Panc1 (cell line): ENCODE measurements at regions not wholly inside any gene's neighbourhood (a gene's known extent, or its start where the extent isn't known, plus 50 kb on each side); places are given as distances from the start of the nearest gene placed in this dataset.

Experiments used
- POLR2AphosphoS5 ChIP-seq: IDR thresholded peaks from 2 replicates; pipeline ENCODE4 v1.6.1; 2012; ENCODE audit warnings: mild to moderate bottlenecking, low read depth, low read length, moderate library complexity
- TCF7L2 ChIP-seq: IDR thresholded peaks from 2 replicates; pipeline ENCODE4 v1.6.1; 2011; ENCODE audit warnings: mild to moderate bottlenecking, low read depth, low read length, inconsistent platforms
- TF ChIP-seq, protein P1 (sequence below): fragments of 450-650 bp; IDR thresholded peaks from 2 replicates; pipeline ENCODE4 v1.5.1; 2017; ENCODE audit warnings: mild to moderate bottlenecking
- TF ChIP-seq, protein P2 (sequence below), 2 experiments: IDR thresholded peaks; 2 replicates each; pipeline ENCODE4 v1.6.1; 2011 to 2012; ENCODE audit warnings: low read depth in 2 of 2, control low read depth in 1 of 2, low read length in 1 of 2, mild to moderate bottlenecking in 1 of 2, moderate library complexity in 1 of 2; ENCODE audit not compliant: insufficient read depth in 1 of 2

DNA sequence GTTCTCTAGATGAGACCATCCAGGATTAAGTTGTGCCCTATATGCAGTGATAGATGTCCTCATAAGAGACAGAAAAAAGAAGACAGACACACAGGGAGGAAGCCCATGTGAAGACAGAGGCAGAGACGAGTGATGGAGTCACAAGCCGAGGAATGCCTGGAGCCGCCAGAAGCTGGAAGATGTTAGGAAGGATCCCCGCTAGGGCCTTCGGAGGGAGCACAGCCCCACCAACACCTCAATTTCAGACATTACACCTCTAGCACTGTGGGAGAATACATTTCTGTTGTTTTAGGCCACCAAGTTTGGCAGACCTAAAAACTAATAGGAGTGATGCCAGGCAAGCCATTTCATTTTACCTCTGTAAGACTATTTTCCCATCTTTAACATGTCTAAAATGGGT, 458.5 kb downstream of the MED13L start:
- TF ChIP-seq, protein P1, sequence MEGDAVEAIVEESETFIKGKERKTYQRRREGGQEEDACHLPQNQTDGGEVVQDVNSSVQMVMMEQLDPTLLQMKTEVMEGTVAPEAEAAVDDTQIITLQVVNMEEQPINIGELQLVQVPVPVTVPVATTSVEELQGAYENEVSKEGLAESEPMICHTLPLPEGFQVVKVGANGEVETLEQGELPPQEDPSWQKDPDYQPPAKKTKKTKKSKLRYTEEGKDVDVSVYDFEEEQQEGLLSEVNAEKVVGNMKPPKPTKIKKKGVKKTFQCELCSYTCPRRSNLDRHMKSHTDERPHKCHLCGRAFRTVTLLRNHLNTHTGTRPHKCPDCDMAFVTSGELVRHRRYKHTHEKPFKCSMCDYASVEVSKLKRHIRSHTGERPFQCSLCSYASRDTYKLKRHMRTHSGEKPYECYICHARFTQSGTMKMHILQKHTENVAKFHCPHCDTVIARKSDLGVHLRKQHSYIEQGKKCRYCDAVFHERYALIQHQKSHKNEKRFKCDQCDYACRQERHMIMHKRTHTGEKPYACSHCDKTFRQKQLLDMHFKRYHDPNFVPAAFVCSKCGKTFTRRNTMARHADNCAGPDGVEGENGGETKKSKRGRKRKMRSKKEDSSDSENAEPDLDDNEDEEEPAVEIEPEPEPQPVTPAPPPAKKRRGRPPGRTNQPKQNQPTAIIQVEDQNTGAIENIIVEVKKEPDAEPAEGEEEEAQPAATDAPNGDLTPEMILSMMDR, result no peak
- TF ChIP-seq, protein P2, sequence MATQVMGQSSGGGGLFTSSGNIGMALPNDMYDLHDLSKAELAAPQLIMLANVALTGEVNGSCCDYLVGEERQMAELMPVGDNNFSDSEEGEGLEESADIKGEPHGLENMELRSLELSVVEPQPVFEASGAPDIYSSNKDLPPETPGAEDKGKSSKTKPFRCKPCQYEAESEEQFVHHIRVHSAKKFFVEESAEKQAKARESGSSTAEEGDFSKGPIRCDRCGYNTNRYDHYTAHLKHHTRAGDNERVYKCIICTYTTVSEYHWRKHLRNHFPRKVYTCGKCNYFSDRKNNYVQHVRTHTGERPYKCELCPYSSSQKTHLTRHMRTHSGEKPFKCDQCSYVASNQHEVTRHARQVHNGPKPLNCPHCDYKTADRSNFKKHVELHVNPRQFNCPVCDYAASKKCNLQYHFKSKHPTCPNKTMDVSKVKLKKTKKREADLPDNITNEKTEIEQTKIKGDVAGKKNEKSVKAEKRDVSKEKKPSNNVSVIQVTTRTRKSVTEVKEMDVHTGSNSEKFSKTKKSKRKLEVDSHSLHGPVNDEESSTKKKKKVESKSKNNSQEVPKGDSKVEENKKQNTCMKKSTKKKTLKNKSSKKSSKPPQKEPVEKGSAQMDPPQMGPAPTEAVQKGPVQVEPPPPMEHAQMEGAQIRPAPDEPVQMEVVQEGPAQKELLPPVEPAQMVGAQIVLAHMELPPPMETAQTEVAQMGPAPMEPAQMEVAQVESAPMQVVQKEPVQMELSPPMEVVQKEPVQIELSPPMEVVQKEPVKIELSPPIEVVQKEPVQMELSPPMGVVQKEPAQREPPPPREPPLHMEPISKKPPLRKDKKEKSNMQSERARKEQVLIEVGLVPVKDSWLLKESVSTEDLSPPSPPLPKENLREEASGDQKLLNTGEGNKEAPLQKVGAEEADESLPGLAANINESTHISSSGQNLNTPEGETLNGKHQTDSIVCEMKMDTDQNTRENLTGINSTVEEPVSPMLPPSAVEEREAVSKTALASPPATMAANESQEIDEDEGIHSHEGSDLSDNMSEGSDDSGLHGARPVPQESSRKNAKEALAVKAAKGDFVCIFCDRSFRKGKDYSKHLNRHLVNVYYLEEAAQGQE (IDR thresholded peaks at IDR 0.05; ENCODE audit: insufficient read depth in 1 of 2, low read depth in 2 of 2, low read length in 1 of 2), result no peak
- TF ChIP-seq TCF7L2 (no peak), POLR2AphosphoS5 (no peak)
